Breast epithelium (tissue), 4 donors: ENCODE measurements at regions not wholly inside any gene's neighbourhood (a gene's known extent, or its start where the extent isn't known, plus 50 kb on each side); places are given as distances from the start of the nearest gene placed in this dataset.

Experiments used
- DNase-seq, 2 donors: peaks; one replicate each; pipeline ENCODE4 v3.0.0-alpha.2; 2019; ENCODE audit warnings: low spot score in 2 of 2
- H3K27ac ChIP-seq, 2 donors: fragments of 200-600 bp; sonication (generic) in 1 of 2; one replicate each; pipeline ENCODE4 v1.5.1; 2016 to 2019; ENCODE audit warnings: mild to moderate bottlenecking in 1 of 2
- H3K27me3 ChIP-seq, 2 donors: fragments of 200-600 bp; sonication (generic) in 1 of 2; one replicate each; pipeline versions ENCODE4 v1.5.1 to v1.6.0; 2017 to 2019; ENCODE audit warnings: control low read depth in 1 of 2, mild to moderate bottlenecking in 1 of 2
- H3K36me3 ChIP-seq: fragments of 200-600 bp; one replicate; pipeline ENCODE4 v1.5.1; 2019
- H3K4me1 ChIP-seq, 2 donors: fragments of 200-600 bp; sonication (generic); one replicate each; pipeline ENCODE4 v1.5.1; 2016 to 2019; ENCODE audit warnings: control low read depth in 1 of 2
- H3K4me3 ChIP-seq, 3 donors: fragments of 200-600 bp; sonication (generic); 1 replicate in 2 of 3; 2 replicates in 1 of 3; pipeline ENCODE4 v1.5.1; 2016 to 2019; ENCODE audit warnings: mild to moderate bottlenecking in 3 of 3, moderate library complexity in 2 of 3
- H3K9me3 ChIP-seq, 2 donors: fragments of 200-600 bp; sonication (generic) in 1 of 2; one replicate each; pipeline ENCODE4 v1.5.1; 2016 to 2019; ENCODE audit warnings: control low read depth in 1 of 2
- POLR2A ChIP-seq: fragments of 450-650 bp; IDR thresholded peaks from one replicate; pipeline ENCODE4 v1.6.1; 2016; ENCODE audit warnings: antibody characterized with exemption, mild to moderate bottlenecking, moderate library complexity
- POLR2AphosphoS5 ChIP-seq, 3 donors: sonication (generic); formaldehyde crosslinking; IDR thresholded peaks; one replicate each; pipeline ENCODE4 v1.6.1; 2017; ENCODE audit warnings: antibody characterized with exemption in 3 of 3
- intact Hi-C: fragments of 100-400 bp; cut with DNase I; formaldehyde crosslinking; loops from one replicate; pipeline ENCODE4 v1.15.1; 2023; ENCODE audit warnings: low total_unique reads
- TF ChIP-seq, protein P1 (sequence below), 3 donors: fragments of 450-650 bp; IDR thresholded peaks; one replicate each; pipeline ENCODE4 v1.5.1; 2016 to 2017; ENCODE audit warnings: antibody characterized with exemption in 3 of 3, mild to moderate bottlenecking in 3 of 3, moderate library complexity in 3 of 3

DNA sequence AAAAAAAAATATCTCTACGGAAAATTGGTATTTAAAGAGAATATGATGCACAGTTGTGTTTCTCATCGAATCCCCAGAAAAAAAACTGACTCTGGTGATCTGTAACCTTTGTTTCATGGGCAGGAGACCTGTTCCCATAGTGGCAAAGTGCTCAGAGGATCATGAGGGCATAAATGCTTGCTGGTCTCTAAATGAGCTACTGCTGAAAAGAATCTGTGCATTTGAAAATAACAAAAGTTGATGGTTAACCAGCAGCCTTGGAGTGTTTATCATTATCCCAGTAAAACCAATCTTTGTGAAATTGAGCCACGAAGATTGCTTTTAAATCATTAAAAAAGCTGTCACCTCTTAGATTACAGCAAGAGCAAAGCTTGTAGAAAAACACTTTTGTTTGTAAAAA, 775.4 kb downstream of the MTRR start:
- Histone ChIP-seq H3K27ac (no peak overlapping the region), H3K9me3 (no peaks in the 10 kb centered on the region), H3K4me1 (no peaks in the 10 kb centered on the region), H3K4me3 (no peak overlapping the region), H3K27me3 (no peaks in the 10 kb centered on the region), H3K36me3 (no peaks in the 10 kb centered on the region)
- intact Hi-C loops, result no loop called here
- DNase-seq, result no peak
- TF ChIP-seq POLR2AphosphoS5 (IDR thresholded peaks at IDR 0.05), result no peak
- TF ChIP-seq, protein P1, sequence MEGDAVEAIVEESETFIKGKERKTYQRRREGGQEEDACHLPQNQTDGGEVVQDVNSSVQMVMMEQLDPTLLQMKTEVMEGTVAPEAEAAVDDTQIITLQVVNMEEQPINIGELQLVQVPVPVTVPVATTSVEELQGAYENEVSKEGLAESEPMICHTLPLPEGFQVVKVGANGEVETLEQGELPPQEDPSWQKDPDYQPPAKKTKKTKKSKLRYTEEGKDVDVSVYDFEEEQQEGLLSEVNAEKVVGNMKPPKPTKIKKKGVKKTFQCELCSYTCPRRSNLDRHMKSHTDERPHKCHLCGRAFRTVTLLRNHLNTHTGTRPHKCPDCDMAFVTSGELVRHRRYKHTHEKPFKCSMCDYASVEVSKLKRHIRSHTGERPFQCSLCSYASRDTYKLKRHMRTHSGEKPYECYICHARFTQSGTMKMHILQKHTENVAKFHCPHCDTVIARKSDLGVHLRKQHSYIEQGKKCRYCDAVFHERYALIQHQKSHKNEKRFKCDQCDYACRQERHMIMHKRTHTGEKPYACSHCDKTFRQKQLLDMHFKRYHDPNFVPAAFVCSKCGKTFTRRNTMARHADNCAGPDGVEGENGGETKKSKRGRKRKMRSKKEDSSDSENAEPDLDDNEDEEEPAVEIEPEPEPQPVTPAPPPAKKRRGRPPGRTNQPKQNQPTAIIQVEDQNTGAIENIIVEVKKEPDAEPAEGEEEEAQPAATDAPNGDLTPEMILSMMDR (IDR thresholded peaks at IDR 0.05), result no peak
- no peak for TF ChIP-seq POLR2A

DNA sequence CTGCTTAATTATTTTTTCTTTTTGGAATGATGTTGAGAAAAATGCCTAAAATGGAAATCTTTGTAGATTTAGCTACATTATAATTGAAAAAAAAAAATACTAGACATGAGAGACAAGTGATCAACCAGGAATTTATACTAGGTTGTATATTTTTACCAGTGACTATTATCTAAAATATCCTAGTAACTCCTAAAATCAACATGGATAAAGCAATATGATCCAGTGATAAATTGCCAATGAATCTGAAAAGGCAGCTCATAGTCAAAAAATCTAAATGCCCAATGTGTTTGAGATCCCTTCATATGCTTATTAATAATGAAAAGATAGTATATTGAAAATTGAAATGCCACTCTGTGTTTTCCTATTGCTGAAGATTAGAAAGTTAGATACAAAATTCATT, 778.2 kb downstream of the MTRR start:
- H3K4me3 ChIP-seq, result no peak overlapping the region
- no peaks in the 10 kb centered on the region for H3K27me3 ChIP-seq
- no peaks in the 10 kb centered on the region for H3K4me1 ChIP-seq
- H3K36me3 ChIP-seq, result no peaks in the 10 kb centered on the region
- DNase-seq, result no peak
- intact Hi-C loops, result no loop called here
- peaks cover 0 to 6% of the 10 kb centered on the region in 2 donors for H3K9me3 ChIP-seq
- TF ChIP-seq, protein P1 (IDR thresholded peaks at IDR 0.05), result no peak
- TF ChIP-seq POLR2AphosphoS5 (IDR thresholded peaks at IDR 0.05) (no peak), POLR2A (no peak)
- H3K27ac ChIP-seq, result no peak overlapping the region

DNA sequence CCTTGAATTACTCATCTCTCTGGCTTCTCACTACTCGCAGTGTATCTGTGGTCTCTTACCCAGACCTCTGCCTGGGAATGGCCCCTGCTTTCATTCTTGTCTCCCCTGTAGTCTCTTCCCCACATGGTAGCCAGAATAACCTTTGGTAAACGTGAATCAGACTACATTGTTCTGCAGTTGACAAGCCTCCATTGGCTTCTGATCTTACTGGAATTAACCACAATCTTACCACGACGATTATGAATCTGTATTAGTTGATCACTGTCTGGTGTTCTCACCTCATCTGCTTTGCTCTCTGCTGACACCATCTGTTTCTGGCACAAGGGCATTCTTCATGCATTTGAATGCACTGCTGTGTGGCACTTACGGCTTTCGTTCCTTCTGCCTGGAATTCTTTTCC, 781.2 kb downstream of the MTRR start:
- peaks cover 0 to 6% of the 10 kb centered on the region in 2 donors for H3K9me3 ChIP-seq
- intact Hi-C loops, result loop anchor here (10.0 kb wide), 1 partner anchor 895 kb away; the partner anchor contains the start of gene SEMA5A
- H3K4me1 ChIP-seq, result no peaks in the 10 kb centered on the region
- H3K27me3 ChIP-seq, result no peaks in the 10 kb centered on the region
- no peak for DNase-seq
- no peak overlapping the region for H3K4me3 ChIP-seq
- H3K27ac ChIP-seq, result no peak overlapping the region
- no peaks in the 10 kb centered on the region for H3K36me3 ChIP-seq
- TF ChIP-seq, protein P1 (IDR thresholded peaks at IDR 0.05), result no peak
- TF ChIP-seq POLR2A (no peak), POLR2AphosphoS5 (IDR thresholded peaks at IDR 0.05) (no peak)

DNA sequence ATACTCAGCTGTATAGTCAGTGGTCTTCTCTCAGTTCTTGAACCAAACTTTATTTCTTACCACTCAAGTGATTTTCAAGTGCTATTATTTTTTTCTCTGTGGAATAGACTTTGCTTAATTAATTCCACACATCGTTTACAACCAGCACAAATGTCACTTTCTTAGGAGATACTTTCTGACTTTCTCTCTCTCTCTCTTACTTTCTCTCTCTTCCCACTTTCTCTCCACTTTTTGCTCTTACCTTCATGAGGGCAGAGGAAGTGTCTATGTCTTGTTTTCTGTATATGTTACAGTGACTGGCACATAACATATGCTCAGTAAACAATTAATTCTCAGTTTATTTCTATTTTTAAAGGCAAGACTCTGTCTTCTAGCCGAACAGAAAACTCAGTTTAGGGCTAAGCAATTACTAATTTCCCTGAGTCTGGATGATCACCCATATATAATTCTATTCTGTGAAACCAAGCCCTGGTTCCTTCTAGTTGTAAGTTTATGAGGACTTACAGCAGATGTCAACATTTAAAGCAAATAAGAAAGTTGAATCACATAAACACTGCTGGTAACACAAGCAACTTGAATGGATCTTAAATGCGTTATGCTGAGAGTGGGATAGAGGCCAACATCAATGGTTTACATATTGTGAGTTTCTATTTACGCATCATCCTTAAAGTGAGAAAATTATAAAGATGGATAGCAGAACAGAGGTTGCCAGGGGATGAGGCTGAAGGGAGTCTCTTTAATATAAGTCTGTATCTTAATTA, 791.4 kb downstream of the MTRR start:
- intact Hi-C loops, result no loop called here
- H3K36me3 ChIP-seq, result no peaks in the 10 kb centered on the region
- no peak for TF ChIP-seq POLR2A
- TF ChIP-seq, protein P1 (IDR thresholded peaks at IDR 0.05), result no peak
- no peak for TF ChIP-seq POLR2AphosphoS5 (IDR thresholded peaks at IDR 0.05)
- no peak overlapping the region for H3K27ac ChIP-seq
- no peak overlapping the region for H3K4me3 ChIP-seq
- DNase-seq, result no peak
- no peaks in the 10 kb centered on the region for H3K9me3 ChIP-seq
- H3K4me1 ChIP-seq, result no peaks in the 10 kb centered on the region
- no peaks in the 10 kb centered on the region for H3K27me3 ChIP-seq

DNA sequence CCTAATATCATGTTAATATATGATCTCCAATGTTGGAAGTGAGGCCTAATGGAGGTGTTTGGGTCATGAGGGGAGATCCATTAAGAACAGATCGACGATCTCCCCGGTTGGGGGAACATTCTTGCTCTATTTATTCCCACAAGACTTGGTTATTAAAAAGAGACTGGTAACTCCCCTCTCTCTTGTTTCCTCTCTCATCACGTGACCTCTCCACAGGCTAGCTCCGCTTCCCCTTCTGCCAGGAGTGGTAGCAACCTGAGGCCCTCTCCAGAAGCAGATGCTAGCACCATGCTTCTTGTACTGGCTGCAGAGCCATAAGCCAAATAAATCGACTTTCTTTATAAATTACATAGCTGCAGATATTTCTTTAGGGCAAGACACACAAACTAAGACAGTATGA, 794.4 kb downstream of the MTRR start:
- H3K4me1 ChIP-seq, result no peaks in the 10 kb centered on the region
- TF ChIP-seq POLR2AphosphoS5 (IDR thresholded peaks at IDR 0.05) (no peak), POLR2A (no peak)
- TF ChIP-seq, protein P1 (IDR thresholded peaks at IDR 0.05), result no peak
- intact Hi-C loops, result no loop called here
- H3K4me3 ChIP-seq, result no peak overlapping the region
- DNase-seq, result no peak
- no peaks in the 10 kb centered on the region for H3K27me3 ChIP-seq
- H3K27ac ChIP-seq, result no peak overlapping the region
- H3K9me3 ChIP-seq, result no peaks in the 10 kb centered on the region
- H3K36me3 ChIP-seq, result no peaks in the 10 kb centered on the region
